ENCODE measurements at regions not wholly inside any gene's neighbourhood (a gene's known extent, or its start where the extent isn't known, plus 50 kb on each side); places are given as distances from the start of the nearest gene placed in this dataset.

DNA sequence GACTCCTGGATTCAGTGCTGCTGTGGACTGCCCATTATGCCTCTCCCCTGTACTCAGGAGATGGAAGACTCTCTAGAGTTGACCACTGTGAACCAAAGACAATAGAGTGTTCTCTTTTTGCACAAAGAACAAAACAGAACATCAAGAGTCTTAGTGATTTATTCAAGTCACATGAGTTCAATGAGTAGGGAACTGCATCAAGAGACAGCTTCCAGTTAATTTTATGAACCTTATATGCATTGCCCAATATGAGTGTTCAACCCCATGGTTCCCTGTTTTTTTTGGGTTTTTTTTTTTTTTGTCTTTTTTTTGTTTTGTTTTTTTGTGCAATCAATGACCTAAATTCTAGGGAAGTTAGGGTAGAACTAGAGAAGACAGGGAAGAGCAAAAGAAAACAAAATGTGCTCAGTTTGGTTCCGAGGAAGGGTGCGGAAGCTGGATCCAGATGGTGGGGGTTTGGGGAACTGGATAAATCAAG is 224.3 kb downstream of the MAFB start:
- H3K27me3 ChIP-seq (ENCODE audit: low read length): no peaks in the 10 kb centered on the region; the same call in 1 of the 2 replicates
- no peaks in the 10 kb centered on the region for H3K9me2 ChIP-seq (replicated peaks; ENCODE audit: insufficient read depth, low read length)
- no peaks in the 10 kb centered on the region for H3K9me3 ChIP-seq (ENCODE audit: insufficient read depth, low read length)
- no peak overlapping the region for H2AFZ ChIP-seq (ENCODE audit: low read depth, low read length, severe bottlenecking)
- no peak overlapping the region for H3K4me3 ChIP-seq (ENCODE audit: insufficient read depth, low read length, poor library complexity, severe bottlenecking)
- H3K4me2 ChIP-seq (ENCODE audit: low read depth, low read length, poor library complexity, severe bottlenecking): no peak overlapping the region
- H3K79me2 ChIP-seq (ENCODE audit: insufficient read depth, low read length): no peaks in the 10 kb centered on the region
- no peak for TF ChIP-seq EZH2phosphoT487 (conservative IDR thresholded peaks at IDR 0.05; ENCODE audit: low read length)
- no peak for TF ChIP-seq CTCF (IDR thresholded peaks at IDR 0.05; ENCODE audit: insufficient read depth, low read length, poor library complexity, severe bottlenecking)
- H3K27ac ChIP-seq (ENCODE audit: low read depth, low read length): no peak overlapping the region
- H4K20me1 ChIP-seq (ENCODE audit: low read depth, low read length): no peaks in the 10 kb centered on the region
- no peak overlapping the region for H3K9ac ChIP-seq (ENCODE audit: low read length)
- H3F3A ChIP-seq (ENCODE audit: insufficient read depth): no peaks in the 10 kb centered on the region
- H3K36me3 ChIP-seq (ENCODE audit: low read length): no peaks in the 10 kb centered on the region

DNA sequence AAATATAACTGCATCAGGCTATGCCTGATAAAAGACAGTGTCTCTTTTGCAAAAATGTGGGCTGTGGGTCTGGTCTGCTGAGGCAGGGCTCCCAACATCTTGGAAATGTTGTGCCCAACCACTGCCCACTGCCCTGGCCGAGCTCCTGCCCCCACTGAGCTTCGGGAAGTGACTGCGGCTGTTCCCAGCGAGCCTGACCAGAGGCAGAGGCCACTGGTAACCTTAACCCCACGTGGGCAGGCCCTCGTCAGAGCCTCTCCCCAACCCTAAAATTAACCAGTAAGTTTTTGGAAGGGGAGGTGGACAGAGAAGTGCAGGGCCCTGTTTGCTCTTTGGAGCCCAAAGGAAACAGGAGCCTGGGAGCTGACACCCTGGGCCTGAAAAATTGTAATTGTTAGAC is 225.9 kb downstream of the MAFB start:
- Histone ChIP-seq H3K9me3 (ENCODE audit: insufficient read depth, low read length) (no peaks in the 10 kb centered on the region), H3K4me3 (ENCODE audit: insufficient read depth, low read length, poor library complexity, severe bottlenecking) (no peak overlapping the region), H3F3A (ENCODE audit: insufficient read depth) (no peaks in the 10 kb centered on the region), H4K20me1 (ENCODE audit: low read depth, low read length) (no peaks in the 10 kb centered on the region), H3K36me3 (ENCODE audit: low read length) (no peaks in the 10 kb centered on the region), H2AFZ (ENCODE audit: low read depth, low read length, severe bottlenecking) (no peak overlapping the region), H3K4me2 (ENCODE audit: low read depth, low read length, poor library complexity, severe bottlenecking) (no peak overlapping the region), H3K9ac (ENCODE audit: low read length) (no peak overlapping the region), H3K79me2 (ENCODE audit: insufficient read depth, low read length) (no peaks in the 10 kb centered on the region), H3K27ac (ENCODE audit: low read depth, low read length) (no peak overlapping the region), H3K27me3 (ENCODE audit: low read length) (no peaks in the 10 kb centered on the region; the same call in 1 of the 2 replicates), H3K9me2 (replicated peaks; ENCODE audit: insufficient read depth, low read length) (no peaks in the 10 kb centered on the region)
- TF ChIP-seq CTCF (IDR thresholded peaks at IDR 0.05; ENCODE audit: insufficient read depth, low read length, poor library complexity, severe bottlenecking) (no peak), EZH2phosphoT487 (conservative IDR thresholded peaks at IDR 0.05; ENCODE audit: low read length) (no peak)

- no peak overlapping the region for H3K4me2 ChIP-seq (ENCODE audit: low read depth, low read length, poor library complexity, severe bottlenecking)
- no peaks in the 10 kb centered on the region for H3K36me3 ChIP-seq (ENCODE audit: low read length)
- no peak overlapping the region for H3K4me3 ChIP-seq (ENCODE audit: insufficient read depth, low read length, poor library complexity, severe bottlenecking)
- no peak overlapping the region for H3K27ac ChIP-seq (ENCODE audit: low read depth, low read length)
- no peaks in the 10 kb centered on the region for H3F3A ChIP-seq (ENCODE audit: insufficient read depth)
- H3K9me3 ChIP-seq (ENCODE audit: insufficient read depth, low read length): no peaks in the 10 kb centered on the region
- no peak overlapping the region for H2AFZ ChIP-seq (ENCODE audit: low read depth, low read length, severe bottlenecking)
- no peaks in the 10 kb centered on the region for H4K20me1 ChIP-seq (ENCODE audit: low read depth, low read length)
- no peaks in the 10 kb centered on the region for H3K79me2 ChIP-seq (ENCODE audit: insufficient read depth, low read length)
- no peak overlapping the region for H3K9ac ChIP-seq (ENCODE audit: low read length)
- no peak for TF ChIP-seq EZH2phosphoT487 (conservative IDR thresholded peaks at IDR 0.05; ENCODE audit: low read length)
- no peaks in the 10 kb centered on the region; the same call in 1 of the 2 replicates for H3K27me3 ChIP-seq (ENCODE audit: low read length)
- no peaks in the 10 kb centered on the region for H3K9me2 ChIP-seq (replicated peaks; ENCODE audit: insufficient read depth, low read length)
Observed at GRCh38 chr20:40462566-40462965, 226.5 kb downstream of the MAFB start.

DNA sequence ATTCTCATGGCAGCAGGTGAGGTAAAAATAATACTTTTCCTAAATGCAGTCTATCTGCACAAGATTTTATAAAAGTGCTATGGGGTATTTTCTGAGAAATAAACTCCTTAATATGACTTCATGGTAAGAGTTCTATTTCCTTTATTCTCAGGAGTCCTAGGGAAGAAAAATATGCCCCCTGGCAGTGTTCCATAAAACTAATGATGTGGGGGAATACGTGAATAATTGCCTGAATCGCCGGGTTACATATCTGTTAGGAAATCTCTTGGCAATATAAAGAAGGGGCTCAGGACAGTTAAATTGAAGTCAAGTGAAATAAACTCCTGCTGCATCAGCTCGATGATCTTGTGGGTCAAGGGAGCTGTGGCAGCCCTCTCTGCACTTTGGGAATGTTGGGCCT is 229.7 kb downstream of the MAFB start:
- no peaks in the 10 kb centered on the region for H3K9me2 ChIP-seq (replicated peaks; ENCODE audit: insufficient read depth, low read length)
- H3K9ac ChIP-seq (ENCODE audit: low read length): no peak overlapping the region
- no peak overlapping the region for H2AFZ ChIP-seq (ENCODE audit: low read depth, low read length, severe bottlenecking)
- H3K4me3 ChIP-seq (ENCODE audit: insufficient read depth, low read length, poor library complexity, severe bottlenecking): no peak overlapping the region
- no peaks in the 10 kb centered on the region for H3K79me2 ChIP-seq (ENCODE audit: insufficient read depth, low read length)
- no peak for TF ChIP-seq CTCF (IDR thresholded peaks at IDR 0.05; ENCODE audit: insufficient read depth, low read length, poor library complexity, severe bottlenecking)
- no peak for TF ChIP-seq EZH2phosphoT487 (conservative IDR thresholded peaks at IDR 0.05; ENCODE audit: low read length)
- H3F3A ChIP-seq (ENCODE audit: insufficient read depth): no peaks in the 10 kb centered on the region
- H3K36me3 ChIP-seq (ENCODE audit: low read length): no peaks in the 10 kb centered on the region
- no peaks in the 10 kb centered on the region for H3K9me3 ChIP-seq (ENCODE audit: insufficient read depth, low read length)
- H3K4me2 ChIP-seq (ENCODE audit: low read depth, low read length, poor library complexity, severe bottlenecking): no peak overlapping the region
- H3K27me3 ChIP-seq (ENCODE audit: low read length): no peaks in the 10 kb centered on the region; the same call in 1 of the 2 replicates
- H3K27ac ChIP-seq (ENCODE audit: low read depth, low read length): no peak overlapping the region
- H4K20me1 ChIP-seq (ENCODE audit: low read depth, low read length): no peaks in the 10 kb centered on the region

Measured in SU-DHL-6 (cell line).